ENCODE measurements at regions not wholly inside any gene's neighbourhood (a gene's known extent, or its start where the extent isn't known, plus 50 kb on each side); places are given as distances from the start of the nearest gene placed in this dataset.

GRCh38 chr21:16767201-16767600, 745.6 kb upstream of the CXADR start:
- WGBS, result 99% methylated on average over 2 of the region's 2 CpGs
- Histone ChIP-seq H3K36me3 (no peaks in the 10 kb centered on the region), H3K4me1 (replicated peaks) (no peaks in the 10 kb centered on the region), H3K27ac (no peak overlapping the region), H3K9me3 (no peaks in the 10 kb centered on the region), H3K27me3 (replicated peaks; ENCODE audit: insufficient read depth) (no peaks in the 10 kb centered on the region), H3K4me3 (no peak overlapping the region)
- TF ChIP-seq POLR2A (IDR thresholded peaks at IDR 0.05) (no peak), CTCF (IDR thresholded peaks at IDR 0.05) (no peak), POLR2AphosphoS5 (IDR thresholded peaks at IDR 0.05) (no peak)
- no peak for DNase-seq (ENCODE audit: low spot score)
- intact Hi-C loops (cut with DNase I), result no loop called here

GRCh38 chr21:16768096-16768495, 744.7 kb upstream of the CXADR start:
- no peak for DNase-seq (ENCODE audit: low spot score)
- no peaks in the 10 kb centered on the region for H3K9me3 ChIP-seq
- no peak overlapping the region for H3K4me3 ChIP-seq
- TF ChIP-seq POLR2A (IDR thresholded peaks at IDR 0.05) (no peak), CTCF (IDR thresholded peaks at IDR 0.05) (no peak), POLR2AphosphoS5 (IDR thresholded peaks at IDR 0.05) (no peak)
- no peaks in the 10 kb centered on the region for H3K4me1 ChIP-seq (replicated peaks)
- H3K36me3 ChIP-seq, result no peaks in the 10 kb centered on the region
- WGBS, result 97% methylated on average over 3 of the region's 3 CpGs
- no peak overlapping the region for H3K27ac ChIP-seq
- intact Hi-C loops (cut with DNase I), result no loop called here
- no peaks in the 10 kb centered on the region for H3K27me3 ChIP-seq (replicated peaks; ENCODE audit: insufficient read depth)

- TF ChIP-seq CTCF (IDR thresholded peaks at IDR 0.05) (no peak), POLR2A (IDR thresholded peaks at IDR 0.05) (no peak), POLR2AphosphoS5 (IDR thresholded peaks at IDR 0.05) (no peak)
- H3K27me3 ChIP-seq (replicated peaks; ENCODE audit: insufficient read depth), result no peaks in the 10 kb centered on the region
- H3K36me3 ChIP-seq, result no peaks in the 10 kb centered on the region
- no peak overlapping the region for H3K27ac ChIP-seq
- no peak for DNase-seq (ENCODE audit: low spot score)
- intact Hi-C loops (cut with DNase I), result no loop called here
- H3K4me1 ChIP-seq (replicated peaks), result peaks cover 4% of the 10 kb centered on the region
- H3K9me3 ChIP-seq, result no peaks in the 10 kb centered on the region
- H3K4me3 ChIP-seq, result no peak overlapping the region
Observed at GRCh38 chr21:16770266-16770665, 742.6 kb upstream of the CXADR start.

GRCh38 chr21:16773206-16773605, 739.6 kb upstream of the CXADR start:
- Histone ChIP-seq H3K36me3 (no peaks in the 10 kb centered on the region), H3K4me3 (no peak overlapping the region), H3K27ac (no peak overlapping the region), H3K9me3 (no peaks in the 10 kb centered on the region), H3K27me3 (replicated peaks; ENCODE audit: insufficient read depth) (no peaks in the 10 kb centered on the region), H3K4me1 (replicated peaks) (peaks cover 4% of the 10 kb centered on the region)
- TF ChIP-seq CTCF (IDR thresholded peaks at IDR 0.05) (no peak), POLR2AphosphoS5 (IDR thresholded peaks at IDR 0.05) (no peak), POLR2A (IDR thresholded peaks at IDR 0.05) (no peak)
- WGBS, result 77% methylated on average over 1 of the region's 1 CpG
- DNase-seq (ENCODE audit: low spot score), result no peak
- intact Hi-C loops (cut with DNase I), result no loop called here

GRCh38 chr21:16775076-16775475, 737.8 kb upstream of the CXADR start:
- Histone ChIP-seq H3K27me3 (replicated peaks; ENCODE audit: insufficient read depth) (no peaks in the 10 kb centered on the region), H3K27ac (no peak overlapping the region), H3K36me3 (no peaks in the 10 kb centered on the region), H3K4me1 (replicated peaks) (peaks cover 4% of the 10 kb centered on the region), H3K9me3 (no peaks in the 10 kb centered on the region), H3K4me3 (no peak overlapping the region)
- DNase-seq (ENCODE audit: low spot score), result peak; percentile 17
- WGBS, result 33% methylated on average over 5 of the region's 5 CpGs
- TF ChIP-seq POLR2AphosphoS5 (IDR thresholded peaks at IDR 0.05) (no peak), CTCF (IDR thresholded peaks at IDR 0.05) (no peak), POLR2A (IDR thresholded peaks at IDR 0.05) (no peak)
- intact Hi-C loops (cut with DNase I), result no loop called here

All from prostate gland (tissue), 2 donors.